NB4 (cell line): ENCODE measurements at regions not wholly inside any gene's neighbourhood (a gene's known extent, or its start where the extent isn't known, plus 50 kb on each side); places are given as distances from the start of the nearest gene placed in this dataset.

Experiments used
- POLR2A ChIP-seq: IDR thresholded peaks from 2 replicates; pipeline ENCODE4 v1.6.1; 2011; ENCODE audit warnings: mild to moderate bottlenecking; ENCODE audit not compliant: insufficient read length; ENCODE audit errors: extremely low read depth
- TF ChIP-seq, protein P1 (sequence below): IDR thresholded peaks from one replicate; pipeline ENCODE4 v1.5.1; 2012; ENCODE audit warnings: low read depth, low read length

DNA sequence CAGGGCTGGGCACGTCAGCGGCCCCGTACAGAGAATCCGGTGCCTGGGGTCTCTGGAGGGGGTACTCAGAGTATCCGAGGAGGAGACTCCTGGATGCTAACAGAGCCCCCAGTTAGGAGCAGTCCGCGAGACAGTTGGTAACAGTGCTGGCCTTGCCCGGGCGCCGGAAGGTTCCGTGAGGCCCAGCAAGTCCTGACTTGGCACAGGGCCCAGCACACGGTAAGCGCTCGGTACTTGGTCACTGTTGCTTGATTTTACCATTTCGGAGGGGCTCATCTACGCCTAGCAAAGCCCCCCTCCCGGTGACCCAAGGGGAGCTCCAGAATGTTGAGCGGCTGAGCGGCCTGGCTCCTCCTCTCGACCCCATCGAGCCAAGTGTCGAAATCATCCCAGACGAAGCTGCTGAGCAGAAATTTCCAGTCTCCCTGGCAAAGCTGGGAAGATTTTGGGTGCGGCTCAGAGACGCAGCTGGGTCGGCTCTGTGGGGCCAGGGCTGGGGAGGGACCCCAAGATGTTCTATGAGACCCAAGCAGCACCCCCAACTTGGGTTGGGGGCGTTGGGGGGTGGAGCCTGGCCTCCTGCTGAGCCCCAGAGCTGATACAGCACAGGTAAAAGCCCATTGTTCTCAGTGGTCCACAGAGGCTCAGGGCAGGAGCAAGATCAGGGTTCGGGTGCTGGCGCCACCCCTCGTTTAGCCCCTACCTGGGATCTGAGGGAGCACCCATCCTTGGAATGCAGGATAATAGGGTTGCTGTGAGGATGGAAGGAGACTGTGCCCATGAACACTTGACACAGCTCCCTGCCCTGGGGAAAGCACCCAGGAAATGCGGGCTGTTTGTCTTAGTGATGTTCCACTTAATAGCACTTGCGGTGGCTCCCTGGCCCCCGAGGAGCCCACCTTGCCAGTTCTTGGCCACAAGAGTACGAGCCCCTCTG is 137.2 kb downstream of the C9orf50 start:
- TF ChIP-seq, protein P1, sequence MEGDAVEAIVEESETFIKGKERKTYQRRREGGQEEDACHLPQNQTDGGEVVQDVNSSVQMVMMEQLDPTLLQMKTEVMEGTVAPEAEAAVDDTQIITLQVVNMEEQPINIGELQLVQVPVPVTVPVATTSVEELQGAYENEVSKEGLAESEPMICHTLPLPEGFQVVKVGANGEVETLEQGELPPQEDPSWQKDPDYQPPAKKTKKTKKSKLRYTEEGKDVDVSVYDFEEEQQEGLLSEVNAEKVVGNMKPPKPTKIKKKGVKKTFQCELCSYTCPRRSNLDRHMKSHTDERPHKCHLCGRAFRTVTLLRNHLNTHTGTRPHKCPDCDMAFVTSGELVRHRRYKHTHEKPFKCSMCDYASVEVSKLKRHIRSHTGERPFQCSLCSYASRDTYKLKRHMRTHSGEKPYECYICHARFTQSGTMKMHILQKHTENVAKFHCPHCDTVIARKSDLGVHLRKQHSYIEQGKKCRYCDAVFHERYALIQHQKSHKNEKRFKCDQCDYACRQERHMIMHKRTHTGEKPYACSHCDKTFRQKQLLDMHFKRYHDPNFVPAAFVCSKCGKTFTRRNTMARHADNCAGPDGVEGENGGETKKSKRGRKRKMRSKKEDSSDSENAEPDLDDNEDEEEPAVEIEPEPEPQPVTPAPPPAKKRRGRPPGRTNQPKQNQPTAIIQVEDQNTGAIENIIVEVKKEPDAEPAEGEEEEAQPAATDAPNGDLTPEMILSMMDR = no peak
- no peak for TF ChIP-seq POLR2A
